Dendritic cell treated with granulocyte-macrophage colony-stimulating factor and Interleukin-4, amounts not matched to agents 40 ng/mL and 50 ng/mL, for 4 days (primary cell): ENCODE measurements at regions not wholly inside any gene's neighbourhood (a gene's known extent, or its start where the extent isn't known, plus 50 kb on each side); places are given as distances from the start of the nearest gene placed in this dataset.

Experiments used
- H3K27ac Mint-ChIP-seq: one replicate; pipeline ENCODE4 v1.8.0; 2022; ENCODE audit warnings: mild to moderate bottlenecking, mixed read lengths
- H3K27me3 Mint-ChIP-seq: one replicate; pipeline ENCODE4 v1.8.0; 2022; ENCODE audit warnings: mild to moderate bottlenecking, mixed read lengths
- H3K36me3 Mint-ChIP-seq: one replicate; pipeline ENCODE4 v1.8.0; 2022; ENCODE audit warnings: low read depth, mixed read lengths
- H3K4me1 Mint-ChIP-seq: one replicate; pipeline ENCODE4 v1.8.0; 2022; ENCODE audit warnings: low read depth, mixed read lengths
- H3K4me3 Mint-ChIP-seq: one replicate; pipeline ENCODE4 v1.8.0; 2022; ENCODE audit warnings: mild to moderate bottlenecking, moderate library complexity, mixed read lengths
- H3K9me3 Mint-ChIP-seq: one replicate; pipeline ENCODE4 v1.8.0; 2022; ENCODE audit warnings: mixed read lengths
- intact Hi-C: fragments of 100-400 bp; cut with micrococcal nuclease; formaldehyde crosslinking; loops from one replicate; pipeline ENCODE4 v1.15.0; 2022

- H3K27me3 Mint-ChIP-seq: peaks cover 1% of the 10 kb centered on the region
- intact Hi-C loops: no loop called here
- no peaks in the 10 kb centered on the region for H3K36me3 Mint-ChIP-seq
- no peak overlapping the region for H3K27ac Mint-ChIP-seq
- H3K4me3 Mint-ChIP-seq: no peak overlapping the region
- peaks cover 15% of the 10 kb centered on the region for H3K9me3 Mint-ChIP-seq
- no peaks in the 10 kb centered on the region for H3K4me1 Mint-ChIP-seq
Observed at GRCh38 chr5:33268374-33268773, 172.4 kb upstream of the TARS1 start.

- Mint-ChIP-seq H3K4me1 (no peaks in the 10 kb centered on the region), H3K36me3 (no peaks in the 10 kb centered on the region), H3K27me3 (no peaks in the 10 kb centered on the region), H3K27ac (no peak overlapping the region), H3K4me3 (no peak overlapping the region), H3K9me3 (no peaks in the 10 kb centered on the region)
- intact Hi-C loops: no loop called here
Observed at GRCh38 chr5:33270671-33271070, 170.1 kb upstream of the TARS1 start.

GRCh38 chr5:33271606-33272005, 169.2 kb upstream of the TARS1 start:
- intact Hi-C loops: no loop called here
- Mint-ChIP-seq H3K4me1 (peaks cover 3% of the 10 kb centered on the region), H3K36me3 (no peaks in the 10 kb centered on the region), H3K4me3 (no peak overlapping the region), H3K27ac (no peak overlapping the region), H3K9me3 (no peaks in the 10 kb centered on the region), H3K27me3 (no peaks in the 10 kb centered on the region)

GRCh38 chr5:33272288-33272687, 168.5 kb upstream of the TARS1 start:
- no peaks in the 10 kb centered on the region for H3K27me3 Mint-ChIP-seq
- H3K9me3 Mint-ChIP-seq: no peaks in the 10 kb centered on the region
- intact Hi-C loops: no loop called here
- H3K4me3 Mint-ChIP-seq: no peak overlapping the region
- no peaks in the 10 kb centered on the region for H3K36me3 Mint-ChIP-seq
- peaks cover 10% of the 10 kb centered on the region for H3K4me1 Mint-ChIP-seq
- no peak overlapping the region for H3K27ac Mint-ChIP-seq

GRCh38 chr5:33273985-33274384, 166.8 kb upstream of the TARS1 start:
- no peaks in the 10 kb centered on the region for H3K27me3 Mint-ChIP-seq
- peaks cover 10% of the 10 kb centered on the region for H3K4me1 Mint-ChIP-seq
- H3K9me3 Mint-ChIP-seq: no peaks in the 10 kb centered on the region
- no peak overlapping the region for H3K4me3 Mint-ChIP-seq
- intact Hi-C loops: no loop called here
- no peak overlapping the region for H3K27ac Mint-ChIP-seq
- no peaks in the 10 kb centered on the region for H3K36me3 Mint-ChIP-seq

- intact Hi-C loops: loop anchor here (5.0 kb wide), 1 partner anchor 33 kb away; no protein-coding TSS in a partner anchor
- Mint-ChIP-seq H3K4me3 (no peak overlapping the region), H3K27ac (no peak overlapping the region), H3K36me3 (no peaks in the 10 kb centered on the region), H3K27me3 (no peaks in the 10 kb centered on the region), H3K9me3 (no peaks in the 10 kb centered on the region), H3K4me1 (peaks cover 10% of the 10 kb centered on the region)
Observed at GRCh38 chr5:33275391-33275790, 165.4 kb upstream of the TARS1 start.

GRCh38 chr5:33275921-33276627, 164.7 kb upstream of the TARS1 start:
- intact Hi-C loops: loop anchor here (5.0 kb wide), 1 partner anchor 34 kb away; no protein-coding TSS in a partner anchor
- Mint-ChIP-seq H3K4me3 (no peak overlapping the region), H3K9me3 (no peaks in the 10 kb centered on the region), H3K36me3 (no peaks in the 10 kb centered on the region), H3K4me1 (peaks cover 10% of the 10 kb centered on the region), H3K27ac (peak overlapping the region; percentile 20), H3K27me3 (no peaks in the 10 kb centered on the region)

GRCh38 chr5:33276628-33276950, 164.2 kb upstream of the TARS1 start:
- intact Hi-C loops: loop anchor here (5.0 kb wide), 1 partner anchor 34 kb away; no protein-coding TSS in a partner anchor
- peaks cover 10% of the 10 kb centered on the region for H3K4me1 Mint-ChIP-seq
- no peaks in the 10 kb centered on the region for H3K27me3 Mint-ChIP-seq
- no peak overlapping the region for H3K4me3 Mint-ChIP-seq
- H3K9me3 Mint-ChIP-seq: no peaks in the 10 kb centered on the region
- no peaks in the 10 kb centered on the region for H3K36me3 Mint-ChIP-seq
- H3K27ac Mint-ChIP-seq: peak overlapping the region; percentile 20

GRCh38 chr5:33277061-33277650, 163.6 kb upstream of the TARS1 start:
- H3K27me3 Mint-ChIP-seq: no peaks in the 10 kb centered on the region
- no peak overlapping the region for H3K4me3 Mint-ChIP-seq
- H3K27ac Mint-ChIP-seq: no peak overlapping the region
- intact Hi-C loops: loop anchor here (5.0 kb wide), 1 partner anchor 35 kb away; no protein-coding TSS in a partner anchor
- peaks cover 10% of the 10 kb centered on the region for H3K4me1 Mint-ChIP-seq
- H3K36me3 Mint-ChIP-seq: no peaks in the 10 kb centered on the region
- no peaks in the 10 kb centered on the region for H3K9me3 Mint-ChIP-seq

GRCh38 chr5:33281431-33281843, 159.3 kb upstream of the TARS1 start:
- no peaks in the 10 kb centered on the region for H3K9me3 Mint-ChIP-seq
- H3K27ac Mint-ChIP-seq: no peak overlapping the region
- H3K27me3 Mint-ChIP-seq: no peaks in the 10 kb centered on the region
- H3K36me3 Mint-ChIP-seq: no peaks in the 10 kb centered on the region
- intact Hi-C loops: no loop called here
- H3K4me3 Mint-ChIP-seq: no peak overlapping the region
- H3K4me1 Mint-ChIP-seq: peaks cover 8% of the 10 kb centered on the region

GRCh38 chr5:33282157-33282556, 158.6 kb upstream of the TARS1 start:
- intact Hi-C loops: no loop called here

GRCh38 chr5:33282696-33283095, 158.1 kb upstream of the TARS1 start:
- Mint-ChIP-seq H3K4me1 (no peaks in the 10 kb centered on the region), H3K27me3 (no peaks in the 10 kb centered on the region)

More at GRCh38 chr5:33282157-33282556, 158.6 kb upstream of the TARS1 start:
- no peak overlapping the region for H3K4me3 Mint-ChIP-seq
- H3K27ac Mint-ChIP-seq: no peak overlapping the region
- H3K4me1 Mint-ChIP-seq: peaks cover 1% of the 10 kb centered on the region
- no peaks in the 10 kb centered on the region for H3K27me3 Mint-ChIP-seq
- H3K36me3 Mint-ChIP-seq: no peaks in the 10 kb centered on the region
- H3K9me3 Mint-ChIP-seq: no peaks in the 10 kb centered on the region

GRCh38 chr5:33283243-33283642, 157.5 kb upstream of the TARS1 start:
- Mint-ChIP-seq H3K4me1 (no peaks in the 10 kb centered on the region), H3K27ac (no peak overlapping the region), H3K9me3 (no peaks in the 10 kb centered on the region), H3K4me3 (no peak overlapping the region), H3K36me3 (no peaks in the 10 kb centered on the region), H3K27me3 (no peaks in the 10 kb centered on the region)
- intact Hi-C loops: no loop called here

More at GRCh38 chr5:33282696-33283095, 158.1 kb upstream of the TARS1 start:
- intact Hi-C loops: no loop called here
- H3K4me3 Mint-ChIP-seq: no peak overlapping the region
- H3K36me3 Mint-ChIP-seq: no peaks in the 10 kb centered on the region
- no peaks in the 10 kb centered on the region for H3K9me3 Mint-ChIP-seq
- H3K27ac Mint-ChIP-seq: no peak overlapping the region

GRCh38 chr5:33284681-33285080, 156.1 kb upstream of the TARS1 start:
- Mint-ChIP-seq H3K27me3 (no peaks in the 10 kb centered on the region), H3K9me3 (no peaks in the 10 kb centered on the region), H3K4me1 (no peaks in the 10 kb centered on the region), H3K27ac (no peak overlapping the region), H3K36me3 (no peaks in the 10 kb centered on the region), H3K4me3 (no peak overlapping the region)
- intact Hi-C loops: no loop called here

GRCh38 chr5:33287242-33287641, 153.5 kb upstream of the TARS1 start:
- intact Hi-C loops: no loop called here
- Mint-ChIP-seq H3K4me3 (no peak overlapping the region), H3K27me3 (no peaks in the 10 kb centered on the region), H3K9me3 (peaks cover 17% of the 10 kb centered on the region), H3K36me3 (no peaks in the 10 kb centered on the region), H3K4me1 (no peaks in the 10 kb centered on the region), H3K27ac (no peak overlapping the region)
